ENCODE measurements at regions not wholly inside any gene's neighbourhood (a gene's known extent, or its start where the extent isn't known, plus 50 kb on each side); places are given as distances from the start of the nearest gene placed in this dataset.
"Not testable (repeated sequence)": the region's sequence is repeated elsewhere in the genome, so short reads cannot be mapped to it uniquely, and the experiment has no call there.

DNA sequence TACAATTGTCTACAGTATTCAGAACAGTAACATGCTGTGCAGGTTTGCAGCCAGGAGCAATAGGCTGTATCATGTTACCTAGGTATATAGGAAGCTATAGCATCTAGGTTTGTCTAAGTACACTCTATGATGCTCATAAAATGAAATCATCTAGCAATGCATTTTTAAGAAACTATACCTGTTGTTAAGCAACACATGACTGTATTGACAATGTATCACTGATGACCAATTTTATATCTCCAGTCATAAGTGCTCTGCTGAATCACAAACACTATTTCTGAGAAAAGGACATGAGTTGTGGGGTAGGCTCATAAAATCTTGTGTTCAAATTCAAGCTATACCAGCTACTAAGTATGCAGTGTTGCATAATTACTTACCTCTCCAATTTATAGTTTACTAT, 501.3 kb downstream of the CD109 start:
- no peak for DNase-seq (ENCODE audit: low read depth in 1 of 2, low spot score in 1 of 2)
- TF ChIP-seq JUND (IDR thresholded peaks at IDR 0.05; ENCODE audit: low read depth), result no peak
- in situ Hi-C loops (cut with HindIII; ENCODE audit: low pct_unique_long_range_greater_than_20kb, low sequenced_read_pairs), result no loop called here

DNA sequence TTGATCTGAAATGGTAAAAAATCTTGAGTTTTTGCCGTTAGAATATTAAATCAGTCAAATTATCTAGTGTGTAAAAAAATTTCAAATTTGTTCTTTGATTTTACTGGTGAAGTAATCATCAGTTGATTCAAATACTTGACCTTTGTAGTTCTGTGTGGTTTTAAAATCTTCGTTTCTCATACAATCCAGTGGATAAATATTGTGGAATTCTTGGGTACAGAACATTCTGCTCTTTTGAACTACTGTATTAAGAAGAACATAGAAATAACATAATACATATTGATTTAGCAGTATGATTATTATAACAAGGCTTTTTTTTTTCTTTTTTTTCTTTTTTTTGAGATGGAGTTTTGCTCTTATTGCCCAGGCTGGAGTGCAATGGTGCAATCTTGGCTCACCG, 491.8 kb downstream of the CD109 start:
- no peak for TF ChIP-seq JUND (IDR thresholded peaks at IDR 0.05; ENCODE audit: low read depth)
- no peak for DNase-seq (ENCODE audit: low read depth in 1 of 2, low spot score in 1 of 2)
- in situ Hi-C loops (cut with HindIII; ENCODE audit: low pct_unique_long_range_greater_than_20kb, low sequenced_read_pairs), result no loop called here

DNA sequence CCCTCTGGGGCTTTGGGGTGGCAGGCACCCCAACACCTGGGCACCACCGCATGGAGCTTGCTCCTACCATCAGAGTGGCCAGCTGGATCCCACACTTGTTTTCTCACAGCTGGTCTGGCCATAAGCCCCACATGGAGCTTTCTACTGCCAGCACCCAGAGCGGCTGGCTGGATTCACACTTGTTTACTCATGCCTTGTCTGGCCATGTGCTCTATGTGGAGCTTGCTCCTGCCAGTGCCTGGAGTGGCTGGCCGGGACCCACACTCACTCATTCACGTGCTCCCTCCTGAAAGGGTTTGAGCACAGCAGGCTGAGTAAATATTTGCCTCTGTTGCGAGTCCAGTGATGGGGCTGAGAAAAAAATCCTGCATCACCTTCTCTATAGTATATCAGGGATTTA, 487.0 kb downstream of the CD109 start:
- in situ Hi-C loops (cut with HindIII; ENCODE audit: low pct_unique_long_range_greater_than_20kb, low sequenced_read_pairs), result no loop called here
- TF ChIP-seq JUND (IDR thresholded peaks at IDR 0.05; ENCODE audit: low read depth), result no peak

DNA sequence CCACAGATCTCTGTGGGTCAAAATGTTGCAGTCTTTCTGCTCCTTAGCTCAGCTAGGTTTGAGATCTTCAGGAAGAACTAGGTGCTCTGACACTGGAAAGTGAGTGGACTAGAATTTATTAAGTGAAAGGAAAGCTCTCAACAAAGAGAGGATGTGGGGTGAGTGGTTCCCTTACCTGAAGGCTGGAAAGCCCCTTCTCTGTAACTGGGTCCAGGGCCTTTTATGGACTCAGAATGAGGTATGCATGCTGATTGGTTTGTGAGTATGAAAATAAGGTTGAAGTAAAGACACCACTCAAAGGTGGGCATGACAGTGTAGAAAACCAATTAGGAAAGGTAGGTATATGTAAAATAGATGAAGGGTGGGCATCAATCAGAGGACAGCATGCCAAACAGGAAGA, 485.5 kb downstream of the CD109 start:
- in situ Hi-C loops (cut with HindIII; ENCODE audit: low pct_unique_long_range_greater_than_20kb, low sequenced_read_pairs), result no loop called here
- DNase-seq (ENCODE audit: low read depth in 1 of 2, low spot score in 1 of 2), result no peak
- TF ChIP-seq JUND (IDR thresholded peaks at IDR 0.05; ENCODE audit: low read depth), result no peak

More for the DNA sequence above, 487.0 kb downstream of the CD109 start:
- no peak for DNase-seq (ENCODE audit: low read depth in 1 of 2, low spot score in 1 of 2)

DNA sequence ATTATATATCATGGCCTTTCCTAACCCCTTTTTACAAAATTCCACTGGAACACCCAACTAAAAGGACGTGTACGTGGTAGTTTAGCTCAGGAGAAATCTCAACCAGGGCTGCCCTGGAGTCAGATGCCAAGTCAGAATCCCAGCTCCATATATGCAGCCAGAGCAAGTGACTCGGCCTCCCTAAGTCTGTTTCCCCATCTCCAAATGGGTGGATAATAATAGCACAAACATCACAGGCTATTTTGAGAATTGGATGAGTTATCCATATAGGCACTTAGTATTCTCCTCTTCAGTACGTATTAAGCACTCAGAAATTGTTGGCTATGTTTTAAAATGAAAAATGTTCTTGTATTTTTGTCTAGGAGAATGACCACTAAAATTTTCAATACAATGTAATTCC, 481.5 kb downstream of the CD109 start:
- in situ Hi-C loops (cut with HindIII; ENCODE audit: low pct_unique_long_range_greater_than_20kb, low sequenced_read_pairs), result no loop called here
- no peak for DNase-seq (ENCODE audit: low read depth in 1 of 2, low spot score in 1 of 2)
- TF ChIP-seq JUND (IDR thresholded peaks at IDR 0.05; ENCODE audit: low read depth), result no peak

DNA sequence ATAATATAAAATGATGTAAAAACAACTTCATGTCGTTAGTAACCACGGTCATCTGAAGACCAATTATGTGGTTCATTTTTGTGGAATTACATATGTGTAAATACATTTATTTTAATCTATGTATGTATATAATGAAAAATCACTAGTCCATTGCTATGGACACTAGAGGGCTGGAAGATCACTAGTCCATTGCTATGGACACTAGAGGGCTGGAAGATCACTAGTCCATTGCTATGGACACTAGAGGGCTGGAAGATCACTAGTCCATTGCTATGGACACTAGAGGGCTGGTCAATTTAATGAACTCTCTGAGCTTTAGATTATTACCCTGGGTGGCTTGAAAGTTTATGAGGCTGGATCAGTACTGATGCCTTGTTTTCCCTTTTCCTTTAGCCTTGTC, 474.5 kb downstream of the CD109 start:
- in situ Hi-C loops (cut with HindIII; ENCODE audit: low pct_unique_long_range_greater_than_20kb, low sequenced_read_pairs); DNase-seq (ENCODE audit: low read depth in 1 of 2, low spot score in 1 of 2): not testable (repeated sequence)

GRCh38 chr6:74170118-74170517, 474.1 kb downstream of the CD109 start:
- no peak for DNase-seq (ENCODE audit: low read depth in 1 of 2, low spot score in 1 of 2)
- in situ Hi-C loops (cut with HindIII; ENCODE audit: low pct_unique_long_range_greater_than_20kb, low sequenced_read_pairs), result no loop called here
- TF ChIP-seq JUND (IDR thresholded peaks at IDR 0.05; ENCODE audit: low read depth), result no peak

DNA sequence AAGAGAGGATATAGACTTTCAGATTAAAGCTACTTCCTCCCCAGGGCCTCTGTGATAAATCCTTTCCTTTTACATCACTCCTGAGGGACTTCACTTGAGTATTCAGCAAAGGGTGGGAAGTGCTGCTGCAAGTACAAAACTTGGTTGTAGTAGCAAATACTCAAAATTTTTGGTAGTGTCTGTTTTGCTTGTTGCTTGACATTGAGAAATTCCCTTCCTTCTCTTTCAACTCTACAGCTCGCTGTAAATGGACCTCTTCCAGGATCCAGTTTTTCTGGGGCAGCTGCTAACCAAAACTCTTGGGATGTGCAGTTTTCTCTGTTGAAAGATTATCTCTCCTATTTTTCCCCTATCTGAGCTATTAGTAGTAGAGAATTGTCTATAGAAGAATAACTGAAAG, 472.0 kb downstream of the CD109 start:
- in situ Hi-C loops (cut with HindIII; ENCODE audit: low pct_unique_long_range_greater_than_20kb, low sequenced_read_pairs), result no loop called here
- no peak for TF ChIP-seq JUND (IDR thresholded peaks at IDR 0.05; ENCODE audit: low read depth)
- DNase-seq (ENCODE audit: low read depth in 1 of 2, low spot score in 1 of 2), result no peak

DNA sequence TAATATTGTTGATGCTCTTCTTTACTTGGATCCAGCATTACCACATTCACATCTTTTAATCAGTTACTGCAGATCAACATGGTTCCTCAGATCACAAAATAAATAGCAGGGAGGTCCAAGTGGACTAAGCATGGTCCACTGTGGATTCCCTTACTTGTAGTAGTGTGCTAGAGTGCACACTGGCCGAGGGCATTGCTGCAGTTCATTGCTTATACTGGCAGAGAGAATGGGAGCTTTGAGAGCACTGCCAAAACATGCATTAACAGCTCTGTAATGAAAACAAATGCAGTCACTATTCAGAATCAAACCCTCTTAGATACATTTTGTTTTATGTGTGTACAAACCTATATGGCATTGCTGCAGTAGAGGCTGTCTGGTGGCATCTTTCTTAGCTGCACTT, 471.5 kb downstream of the CD109 start:
- DNase-seq (ENCODE audit: low read depth in 1 of 2, low spot score in 1 of 2), result no peak
- in situ Hi-C loops (cut with HindIII; ENCODE audit: low pct_unique_long_range_greater_than_20kb, low sequenced_read_pairs), result no loop called here
- no peak for TF ChIP-seq JUND (IDR thresholded peaks at IDR 0.05; ENCODE audit: low read depth)

DNA sequence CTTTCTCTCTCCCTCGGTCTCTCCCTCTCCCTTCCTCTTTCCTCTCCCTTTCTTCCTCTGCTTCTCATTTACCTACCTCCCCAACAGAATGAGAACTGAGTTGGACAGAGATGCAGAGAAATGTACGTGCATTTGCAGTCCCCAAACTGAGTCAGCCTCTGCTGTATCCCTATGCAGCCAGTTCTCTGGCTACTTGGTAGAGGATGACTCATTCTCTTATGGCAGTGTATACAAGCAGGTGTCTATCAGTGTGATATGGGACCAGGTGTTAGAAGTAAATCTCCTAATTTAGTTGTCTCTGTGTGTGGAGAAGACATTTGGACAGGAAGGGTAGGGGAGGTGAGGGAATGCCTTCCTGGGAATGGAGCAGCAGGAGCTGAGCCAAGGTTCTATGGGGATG, 470.8 kb downstream of the CD109 start:
- no peak for TF ChIP-seq JUND (IDR thresholded peaks at IDR 0.05; ENCODE audit: low read depth)
- in situ Hi-C loops (cut with HindIII; ENCODE audit: low pct_unique_long_range_greater_than_20kb, low sequenced_read_pairs), result no loop called here
- no peak for DNase-seq (ENCODE audit: low read depth in 1 of 2, low spot score in 1 of 2)

DNA sequence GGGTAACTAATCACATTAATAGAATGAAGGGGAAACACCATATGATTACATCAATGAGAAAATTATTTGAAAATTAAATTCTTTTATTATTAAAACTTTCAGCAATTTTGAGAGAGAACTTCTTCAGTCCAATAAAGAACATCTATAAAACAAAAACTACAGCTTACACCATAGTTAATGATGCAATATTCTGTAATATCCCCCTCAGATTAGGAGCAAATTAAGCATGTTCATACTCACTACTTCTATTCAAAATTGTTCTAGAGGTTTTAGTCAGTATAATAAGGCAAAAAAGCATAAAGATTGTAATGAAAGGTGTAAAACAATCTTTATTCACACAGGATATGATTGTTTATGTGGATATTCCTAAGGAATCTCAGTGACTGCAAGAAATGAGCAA, 465.4 kb downstream of the CD109 start:
- in situ Hi-C loops (cut with HindIII; ENCODE audit: low pct_unique_long_range_greater_than_20kb, low sequenced_read_pairs), result no loop called here
- TF ChIP-seq JUND (IDR thresholded peaks at IDR 0.05; ENCODE audit: low read depth), result no peak
- no peak for DNase-seq (ENCODE audit: low read depth in 1 of 2, low spot score in 1 of 2)

GRCh38 chr6:74152096-74152675, 456.2 kb downstream of the CD109 start:
- DNase-seq (ENCODE audit: low read depth in 1 of 2, low spot score in 1 of 2), result no peak
- TF ChIP-seq JUND (IDR thresholded peaks at IDR 0.05; ENCODE audit: low read depth), result no peak
- in situ Hi-C loops (cut with HindIII; ENCODE audit: low pct_unique_long_range_greater_than_20kb, low sequenced_read_pairs), result no loop called here

DNA sequence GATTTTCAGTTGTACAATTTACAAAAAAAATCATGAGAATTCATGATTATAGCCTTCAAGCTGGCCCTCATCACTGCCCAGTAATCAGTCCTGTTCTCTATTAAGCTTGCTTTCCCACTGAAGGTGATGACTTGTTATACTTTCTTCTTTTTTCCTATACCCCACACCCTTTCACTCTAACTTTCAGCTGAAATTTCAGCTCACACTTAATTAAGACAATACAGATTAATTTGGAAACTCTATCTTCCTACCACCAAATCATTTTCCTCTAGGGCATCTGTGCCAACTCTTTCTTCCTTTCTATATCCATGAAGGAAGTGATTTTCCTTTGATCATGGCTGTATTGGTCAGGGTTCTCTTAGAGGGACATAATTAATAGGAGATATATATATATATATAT, 449.9 kb downstream of the CD109 start:
- DNase-seq (ENCODE audit: low read depth in 1 of 2, low spot score in 1 of 2), result no peak
- no peak for TF ChIP-seq JUND (IDR thresholded peaks at IDR 0.05; ENCODE audit: low read depth)
- in situ Hi-C loops (cut with HindIII; ENCODE audit: low pct_unique_long_range_greater_than_20kb, low sequenced_read_pairs), result no loop called here

DNA sequence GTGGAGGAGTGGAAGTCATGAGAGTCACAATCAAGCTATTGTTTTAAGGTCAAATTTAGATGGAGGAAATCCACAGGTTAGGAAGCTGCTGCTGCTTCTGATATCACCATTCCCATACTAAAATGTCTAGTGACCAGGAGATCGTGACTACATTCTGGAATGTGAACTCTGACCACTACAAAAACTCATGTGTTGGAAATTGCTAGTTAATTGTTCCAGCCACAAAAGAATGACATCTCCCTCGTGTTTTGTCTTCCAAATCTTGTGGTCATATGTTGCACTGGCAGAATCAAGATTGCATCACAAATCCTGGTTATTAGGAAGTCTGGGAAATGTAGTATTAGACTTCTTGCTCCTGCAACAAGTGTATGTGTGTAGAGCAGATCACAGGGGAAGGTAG, 441.9 kb downstream of the CD109 start:
- no peak for DNase-seq (ENCODE audit: low read depth in 1 of 2, low spot score in 1 of 2)
- TF ChIP-seq JUND (IDR thresholded peaks at IDR 0.05; ENCODE audit: low read depth), result no peak
- in situ Hi-C loops (cut with HindIII; ENCODE audit: low pct_unique_long_range_greater_than_20kb, low sequenced_read_pairs), result no loop called here
